ENCODE measurements at regions not wholly inside any gene's neighbourhood (a gene's known extent, or its start where the extent isn't known, plus 50 kb on each side); places are given as distances from the start of the nearest gene placed in this dataset.

DNA sequence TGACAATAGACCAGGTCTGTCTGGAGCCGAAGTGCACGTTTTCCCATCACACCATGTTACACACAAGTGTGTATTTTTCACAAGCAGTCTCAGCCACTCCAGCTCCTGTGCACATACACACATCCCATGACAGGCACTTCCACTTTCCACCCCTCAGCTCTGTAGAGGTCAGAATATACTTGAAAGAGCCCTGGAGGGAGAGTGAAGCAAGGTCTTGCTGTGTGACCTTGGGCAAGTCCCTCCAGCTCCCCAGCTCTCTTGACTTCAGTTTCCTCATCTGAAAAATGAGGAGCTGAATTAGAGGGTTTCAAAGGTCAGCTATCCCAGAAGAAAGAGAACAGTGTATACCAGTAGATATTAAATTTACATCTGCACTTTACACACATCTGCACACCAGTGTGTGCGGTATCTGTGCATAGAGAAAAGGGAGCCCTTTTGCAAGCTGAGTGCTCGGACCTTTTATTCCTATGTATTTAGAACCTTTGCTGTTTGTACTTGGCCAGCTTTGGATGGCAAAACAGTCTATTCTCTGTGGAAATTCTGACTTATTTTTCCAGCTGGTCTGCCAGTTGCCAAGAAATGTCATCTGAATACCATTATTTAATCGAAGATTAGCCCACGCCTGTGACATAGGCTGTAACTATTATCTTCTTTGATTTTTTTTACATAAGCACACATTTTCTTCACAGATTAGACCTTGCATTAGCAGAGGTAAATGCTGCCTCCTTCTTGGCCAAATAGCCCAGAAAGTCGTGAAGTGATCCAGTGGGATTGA, 528.0 kb downstream of the BNC2 start (continued):
- TF ChIP-seq, protein P1, sequence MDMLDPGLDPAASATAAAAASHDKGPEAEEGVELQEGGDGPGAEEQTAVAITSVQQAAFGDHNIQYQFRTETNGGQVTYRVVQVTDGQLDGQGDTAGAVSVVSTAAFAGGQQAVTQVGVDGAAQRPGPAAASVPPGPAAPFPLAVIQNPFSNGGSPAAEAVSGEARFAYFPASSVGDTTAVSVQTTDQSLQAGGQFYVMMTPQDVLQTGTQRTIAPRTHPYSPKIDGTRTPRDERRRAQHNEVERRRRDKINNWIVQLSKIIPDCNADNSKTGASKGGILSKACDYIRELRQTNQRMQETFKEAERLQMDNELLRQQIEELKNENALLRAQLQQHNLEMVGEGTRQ (CRISPR knock-in tag; IDR thresholded peaks at IDR 0.05), result no peak
- TF ChIP-seq MYBL2 (CRISPR knock-in tag; IDR thresholded peaks at IDR 0.05) (no peak), NR3C1 (CRISPR knock-in tag; conservative IDR thresholded peaks at IDR 0.05; ENCODE audit: low read depth) (no peak), ATF1 (CRISPR knock-in tag; IDR thresholded peaks at IDR 0.05) (no peak), FOXJ3 (CRISPR knock-in tag; IDR thresholded peaks at IDR 0.05; ENCODE audit: borderline replicate concordance) (no peak), ZNF317 (CRISPR knock-in tag; IDR thresholded peaks at IDR 0.05; ENCODE audit: borderline replicate concordance, low read depth) (no peak), GABPB1 (CRISPR knock-in tag; IDR thresholded peaks at IDR 0.05) (no peak)
- TF ChIP-seq, protein P2, sequence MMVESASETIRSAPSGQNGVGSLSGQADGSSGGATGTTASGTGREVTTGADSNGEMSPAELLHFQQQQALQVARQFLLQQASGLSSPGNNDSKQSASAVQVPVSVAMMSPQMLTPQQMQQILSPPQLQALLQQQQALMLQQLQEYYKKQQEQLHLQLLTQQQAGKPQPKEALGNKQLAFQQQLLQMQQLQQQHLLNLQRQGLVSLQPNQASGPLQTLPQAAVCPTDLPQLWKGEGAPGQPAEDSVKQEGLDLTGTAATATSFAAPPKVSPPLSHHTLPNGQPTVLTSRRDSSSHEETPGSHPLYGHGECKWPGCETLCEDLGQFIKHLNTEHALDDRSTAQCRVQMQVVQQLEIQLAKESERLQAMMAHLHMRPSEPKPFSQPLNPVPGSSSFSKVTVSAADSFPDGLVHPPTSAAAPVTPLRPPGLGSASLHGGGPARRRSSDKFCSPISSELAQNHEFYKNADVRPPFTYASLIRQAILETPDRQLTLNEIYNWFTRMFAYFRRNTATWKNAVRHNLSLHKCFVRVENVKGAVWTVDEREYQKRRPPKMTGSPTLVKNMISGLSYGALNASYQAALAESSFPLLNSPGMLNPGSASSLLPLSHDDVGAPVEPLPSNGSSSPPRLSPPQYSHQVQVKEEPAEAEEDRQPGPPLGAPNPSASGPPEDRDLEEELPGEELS (CRISPR knock-in tag; IDR thresholded peaks at IDR 0.05), result no peak
- TF ChIP-seq, protein P3, sequence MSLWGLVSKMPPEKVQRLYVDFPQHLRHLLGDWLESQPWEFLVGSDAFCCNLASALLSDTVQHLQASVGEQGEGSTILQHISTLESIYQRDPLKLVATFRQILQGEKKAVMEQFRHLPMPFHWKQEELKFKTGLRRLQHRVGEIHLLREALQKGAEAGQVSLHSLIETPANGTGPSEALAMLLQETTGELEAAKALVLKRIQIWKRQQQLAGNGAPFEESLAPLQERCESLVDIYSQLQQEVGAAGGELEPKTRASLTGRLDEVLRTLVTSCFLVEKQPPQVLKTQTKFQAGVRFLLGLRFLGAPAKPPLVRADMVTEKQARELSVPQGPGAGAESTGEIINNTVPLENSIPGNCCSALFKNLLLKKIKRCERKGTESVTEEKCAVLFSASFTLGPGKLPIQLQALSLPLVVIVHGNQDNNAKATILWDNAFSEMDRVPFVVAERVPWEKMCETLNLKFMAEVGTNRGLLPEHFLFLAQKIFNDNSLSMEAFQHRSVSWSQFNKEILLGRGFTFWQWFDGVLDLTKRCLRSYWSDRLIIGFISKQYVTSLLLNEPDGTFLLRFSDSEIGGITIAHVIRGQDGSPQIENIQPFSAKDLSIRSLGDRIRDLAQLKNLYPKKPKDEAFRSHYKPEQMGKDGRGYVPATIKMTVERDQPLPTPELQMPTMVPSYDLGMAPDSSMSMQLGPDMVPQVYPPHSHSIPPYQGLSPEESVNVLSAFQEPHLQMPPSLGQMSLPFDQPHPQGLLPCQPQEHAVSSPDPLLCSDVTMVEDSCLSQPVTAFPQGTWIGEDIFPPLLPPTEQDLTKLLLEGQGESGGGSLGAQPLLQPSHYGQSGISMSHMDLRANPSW (CRISPR knock-in tag; conservative IDR thresholded peaks at IDR 0.05; ENCODE audit: low read depth), result no peak
- TF ChIP-seq, protein P4, sequence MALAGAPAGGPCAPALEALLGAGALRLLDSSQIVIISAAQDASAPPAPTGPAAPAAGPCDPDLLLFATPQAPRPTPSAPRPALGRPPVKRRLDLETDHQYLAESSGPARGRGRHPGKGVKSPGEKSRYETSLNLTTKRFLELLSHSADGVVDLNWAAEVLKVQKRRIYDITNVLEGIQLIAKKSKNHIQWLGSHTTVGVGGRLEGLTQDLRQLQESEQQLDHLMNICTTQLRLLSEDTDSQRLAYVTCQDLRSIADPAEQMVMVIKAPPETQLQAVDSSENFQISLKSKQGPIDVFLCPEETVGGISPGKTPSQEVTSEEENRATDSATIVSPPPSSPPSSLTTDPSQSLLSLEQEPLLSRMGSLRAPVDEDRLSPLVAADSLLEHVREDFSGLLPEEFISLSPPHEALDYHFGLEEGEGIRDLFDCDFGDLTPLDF (CRISPR knock-in tag; IDR thresholded peaks at IDR 0.05), result no peak

DNA sequence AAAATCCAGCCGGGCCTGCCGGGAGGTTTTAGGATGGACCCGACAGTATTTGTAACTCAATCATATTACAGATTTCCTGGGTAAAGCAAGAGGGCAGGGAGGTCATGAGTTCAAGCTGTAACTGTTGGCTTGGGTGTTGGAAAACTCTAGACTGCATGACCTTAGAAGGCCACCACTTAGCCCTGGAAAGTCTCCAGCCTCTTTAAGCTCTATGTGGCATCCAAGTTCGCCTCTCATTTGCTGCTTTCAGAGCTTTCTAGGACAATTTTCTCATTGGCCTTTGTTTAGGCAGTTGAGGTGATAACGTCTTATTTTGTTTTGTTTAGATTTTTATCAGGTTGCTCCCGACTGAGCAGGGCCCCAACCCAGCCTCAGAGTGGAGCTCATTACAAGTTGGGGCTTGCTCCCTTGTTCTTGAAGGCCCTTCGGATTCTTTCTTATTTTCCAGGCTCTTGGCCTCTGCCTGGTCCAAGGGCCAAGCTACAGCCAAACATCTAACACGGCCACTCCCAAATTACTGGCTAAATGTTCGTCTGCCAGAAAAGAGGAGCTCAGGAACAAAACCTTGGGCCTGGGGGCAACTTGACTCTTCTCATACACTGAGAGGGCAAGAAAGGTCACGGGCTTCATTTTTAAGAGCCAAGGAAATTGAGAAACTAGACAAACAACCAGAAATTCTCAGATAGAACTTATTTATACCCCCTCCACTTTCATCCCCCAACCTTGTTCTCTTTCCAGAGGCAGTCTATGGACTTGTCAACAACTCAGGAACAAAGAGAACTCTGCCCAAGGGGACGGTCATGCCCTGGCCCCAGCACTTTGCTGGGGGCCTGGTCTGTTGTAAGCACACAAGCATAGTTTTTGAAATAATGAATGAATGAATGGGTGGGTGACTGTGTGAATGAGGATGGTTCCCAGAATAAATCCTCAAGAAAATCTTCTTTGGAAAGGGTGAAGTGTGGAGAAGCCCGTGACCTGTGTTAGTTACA, 526.9 kb downstream of the BNC2 start:
- Mint-ChIP-seq H3K27me3 (ENCODE audit: low read depth) (no peaks in the 10 kb centered on the region; the same call in 1 of the 2 replicates), H3K36me3 (no peaks in the 10 kb centered on the region), H3K4me3 (no peak overlapping the region), H3K27ac (no peak overlapping the region), H3K4me1 (peaks cover 6% of the 10 kb centered on the region), H3K9me3 (no peaks in the 10 kb centered on the region)
- DNase-seq (ENCODE audit: low spot score) (no peak), ATAC-seq (no peak)
- CTCF ChIA-PET, result interaction anchor here (0.6 kb wide), 1 partner anchor 699 kb away, joined by 3 read pairs; no protein-coding TSS in a partner anchor
- POLR2A ChIA-PET, result interaction anchor here (0.6 kb wide), 1 partner anchor 745 kb away, joined by 6 read pairs; no protein-coding TSS in a partner anchor
- TF ChIP-seq SP1 (CRISPR knock-in tag; conservative IDR thresholded peaks at IDR 0.05) (no peak), CREB1 (CRISPR knock-in tag; IDR thresholded peaks at IDR 0.05) (no peak), ZNF121 (CRISPR knock-in tag; IDR thresholded peaks at IDR 0.05) (no peak), JAZF1 (CRISPR knock-in tag; IDR thresholded peaks at IDR 0.05) (no peak)
- TF ChIP-seq, protein P5, sequence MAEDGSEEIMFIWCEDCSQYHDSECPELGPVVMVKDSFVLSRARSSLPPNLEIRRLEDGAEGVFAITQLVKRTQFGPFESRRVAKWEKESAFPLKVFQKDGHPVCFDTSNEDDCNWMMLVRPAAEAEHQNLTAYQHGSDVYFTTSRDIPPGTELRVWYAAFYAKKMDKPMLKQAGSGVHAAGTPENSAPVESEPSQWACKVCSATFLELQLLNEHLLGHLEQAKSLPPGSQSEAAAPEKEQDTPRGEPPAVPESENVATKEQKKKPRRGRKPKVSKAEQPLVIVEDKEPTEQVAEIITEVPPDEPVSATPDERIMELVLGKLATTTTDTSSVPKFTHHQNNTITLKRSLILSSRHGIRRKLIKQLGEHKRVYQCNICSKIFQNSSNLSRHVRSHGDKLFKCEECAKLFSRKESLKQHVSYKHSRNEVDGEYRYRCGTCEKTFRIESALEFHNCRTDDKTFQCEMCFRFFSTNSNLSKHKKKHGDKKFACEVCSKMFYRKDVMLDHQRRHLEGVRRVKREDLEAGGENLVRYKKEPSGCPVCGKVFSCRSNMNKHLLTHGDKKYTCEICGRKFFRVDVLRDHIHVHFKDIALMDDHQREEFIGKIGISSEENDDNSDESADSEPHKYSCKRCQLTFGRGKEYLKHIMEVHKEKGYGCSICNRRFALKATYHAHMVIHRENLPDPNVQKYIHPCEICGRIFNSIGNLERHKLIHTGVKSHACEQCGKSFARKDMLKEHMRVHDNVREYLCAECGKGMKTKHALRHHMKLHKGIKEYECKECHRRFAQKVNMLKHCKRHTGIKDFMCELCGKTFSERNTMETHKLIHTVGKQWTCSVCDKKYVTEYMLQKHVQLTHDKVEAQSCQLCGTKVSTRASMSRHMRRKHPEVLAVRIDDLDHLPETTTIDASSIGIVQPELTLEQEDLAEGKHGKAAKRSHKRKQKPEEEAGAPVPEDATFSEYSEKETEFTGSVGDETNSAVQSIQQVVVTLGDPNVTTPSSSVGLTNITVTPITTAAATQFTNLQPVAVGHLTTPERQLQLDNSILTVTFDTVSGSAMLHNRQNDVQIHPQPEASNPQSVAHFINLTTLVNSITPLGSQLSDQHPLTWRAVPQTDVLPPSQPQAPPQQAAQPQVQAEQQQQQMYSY (CRISPR knock-in tag; IDR thresholded peaks at IDR 0.05), result no peak
- TF ChIP-seq, protein P6, sequence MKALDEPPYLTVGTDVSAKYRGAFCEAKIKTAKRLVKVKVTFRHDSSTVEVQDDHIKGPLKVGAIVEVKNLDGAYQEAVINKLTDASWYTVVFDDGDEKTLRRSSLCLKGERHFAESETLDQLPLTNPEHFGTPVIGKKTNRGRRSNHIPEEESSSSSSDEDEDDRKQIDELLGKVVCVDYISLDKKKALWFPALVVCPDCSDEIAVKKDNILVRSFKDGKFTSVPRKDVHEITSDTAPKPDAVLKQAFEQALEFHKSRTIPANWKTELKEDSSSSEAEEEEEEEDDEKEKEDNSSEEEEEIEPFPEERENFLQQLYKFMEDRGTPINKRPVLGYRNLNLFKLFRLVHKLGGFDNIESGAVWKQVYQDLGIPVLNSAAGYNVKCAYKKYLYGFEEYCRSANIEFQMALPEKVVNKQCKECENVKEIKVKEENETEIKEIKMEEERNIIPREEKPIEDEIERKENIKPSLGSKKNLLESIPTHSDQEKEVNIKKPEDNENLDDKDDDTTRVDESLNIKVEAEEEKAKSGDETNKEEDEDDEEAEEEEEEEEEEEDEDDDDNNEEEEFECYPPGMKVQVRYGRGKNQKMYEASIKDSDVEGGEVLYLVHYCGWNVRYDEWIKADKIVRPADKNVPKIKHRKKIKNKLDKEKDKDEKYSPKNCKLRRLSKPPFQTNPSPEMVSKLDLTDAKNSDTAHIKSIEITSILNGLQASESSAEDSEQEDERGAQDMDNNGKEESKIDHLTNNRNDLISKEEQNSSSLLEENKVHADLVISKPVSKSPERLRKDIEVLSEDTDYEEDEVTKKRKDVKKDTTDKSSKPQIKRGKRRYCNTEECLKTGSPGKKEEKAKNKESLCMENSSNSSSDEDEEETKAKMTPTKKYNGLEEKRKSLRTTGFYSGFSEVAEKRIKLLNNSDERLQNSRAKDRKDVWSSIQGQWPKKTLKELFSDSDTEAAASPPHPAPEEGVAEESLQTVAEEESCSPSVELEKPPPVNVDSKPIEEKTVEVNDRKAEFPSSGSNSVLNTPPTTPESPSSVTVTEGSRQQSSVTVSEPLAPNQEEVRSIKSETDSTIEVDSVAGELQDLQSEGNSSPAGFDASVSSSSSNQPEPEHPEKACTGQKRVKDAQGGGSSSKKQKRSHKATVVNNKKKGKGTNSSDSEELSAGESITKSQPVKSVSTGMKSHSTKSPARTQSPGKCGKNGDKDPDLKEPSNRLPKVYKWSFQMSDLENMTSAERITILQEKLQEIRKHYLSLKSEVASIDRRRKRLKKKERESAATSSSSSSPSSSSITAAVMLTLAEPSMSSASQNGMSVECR (CRISPR knock-in tag; IDR thresholded peaks at IDR 0.05; ENCODE audit: borderline replicate concordance), result no peak
